A549 (cell line): ENCODE measurements at regions not wholly inside any gene's neighbourhood (a gene's known extent, or its start where the extent isn't known, plus 50 kb on each side); places are given as distances from the start of the nearest gene placed in this dataset.
A peak's percentile ranks its signal among the peaks of the same experiment; 100 is the strongest.

ENCODE experiments used
- ATAC-seq, 2 experiments: fragments of 200-7000 bp in 1 of 2; fragments of >200 bp in 1 of 2; cut with Nextera tagmentation in 1 of 2; cut with Tn5 transposase in 1 of 2; 3 replicates each; pipeline versions ENCODE4 v1.8.0 to v1.9.1; 2018 to 2020; ENCODE audit warnings: mild to moderate bottlenecking in 1 of 2, moderate library complexity in 1 of 2
- CTCF ChIA-PET: fragments of 300-600 bp; sonication (Branson Sonifier 250); formaldehyde crosslinking; extraction: SDS; loops from one replicate; lab custom pipeline; 2021; ENCODE audit warnings: antibody characterized with exemption, inconsistent platforms; lab: Yijun Ruan, JAX
- POLR2A ChIA-PET: fragments of 350-600 bp; formaldehyde crosslinking; extraction: SDS; loops from one replicate; lab custom pipeline; 2021; ENCODE audit warnings: antibody characterized with exemption, inconsistent platforms; lab: Yijun Ruan, JAX
- DNase-seq, 2 experiments: peaks; one replicate each; pipeline versions ENCODE4 v3.0.0 to v3.0.0-alpha.2; 2011 to 2016; ENCODE audit warnings: low read depth in 1 of 2, low spot score in 1 of 2
- FAIRE-seq: peaks from 2 replicates; lab custom pipeline; 2011; peaks lifted over from hg19 to GRCh38; lab: Jason Lieb, UNC
- H3K27ac ChIP-seq, 2 experiments: fragments of >200 bp; sonication (Bioruptor Twin); formaldehyde crosslinking; 3 replicates each; pipeline ENCODE4 v1.5.1; 2016 to 2017
- H3K4me1 ChIP-seq: fragments of >200 bp; sonication (Bioruptor Twin); formaldehyde crosslinking; 3 replicates; pipeline ENCODE4 v1.6.1; 2016
- H3K4me2 ChIP-seq: fragments of >200 bp; sonication (Bioruptor Twin); formaldehyde crosslinking; 3 replicates; pipeline ENCODE4 v1.6.1; 2016
- H3K4me3 ChIP-seq: fragments of >200 bp; sonication (Bioruptor Twin); formaldehyde crosslinking; 3 replicates; pipeline ENCODE4 v1.5.1; 2016
- H3K9me3 ChIP-seq: fragments of >200 bp; sonication (Bioruptor Twin); formaldehyde crosslinking; 3 replicates; pipeline ENCODE4 v1.6.1; 2016
- BCL3 ChIP-seq: fragments of >200 bp; sonication (Bioruptor Twin); formaldehyde crosslinking; IDR thresholded peaks from 3 replicates; pipeline ENCODE4 v1.6.1; 2016
- BHLHE40 ChIP-seq: IDR thresholded peaks from 2 replicates; pipeline ENCODE4 v1.6.1; 2012; ENCODE audit warnings: low read depth, low read length, inconsistent platforms
- EHF ChIP-seq: fragments of 250-450 bp; sonication (Bioruptor Pico); IDR thresholded peaks from 2 replicates; pipeline ENCODE4 v1.5.0; 2020; ENCODE audit warnings: mild to moderate bottlenecking
- ELK1 ChIP-seq: fragments of 150-350 bp; IDR thresholded peaks from 2 replicates; pipeline ENCODE4 v1.6.1; 2014; ENCODE audit warnings: low read depth, mild to moderate bottlenecking, low read length
- FOSB ChIP-seq: fragments of 250-450 bp; sonication (Bioruptor Pico); IDR thresholded peaks from 2 replicates; pipeline ENCODE4 v1.5.0; 2020; ENCODE audit warnings: mild to moderate bottlenecking, moderate library complexity
- FOSL2 ChIP-seq, 2 experiments: fragments of 450-650 bp in 1 of 2; fragments of >200 bp in 1 of 2; sonication (Bioruptor Twin) in 1 of 2; formaldehyde crosslinking; IDR thresholded peaks; 2 replicates each; pipeline versions ENCODE4 v1.5.0 to v1.6.1; 2016 to 2020; ENCODE audit warnings: mild to moderate bottlenecking in 1 of 2, moderate library complexity in 1 of 2
- HDAC2 ChIP-seq: fragments of 200-600 bp; sonication (generic); IDR thresholded peaks from 2 replicates; pipeline ENCODE4 v1.6.1; 2016
- HES2 ChIP-seq: fragments of >200 bp; sonication (Bioruptor Twin); formaldehyde crosslinking; IDR thresholded peaks from 2 replicates; pipeline ENCODE4 v1.6.1; 2016
- HOXA7 ChIP-seq: fragments of 250-450 bp; sonication (Bioruptor Pico); IDR thresholded peaks from 2 replicates; pipeline ENCODE4 v1.5.0; 2020; ENCODE audit warnings: mild to moderate bottlenecking, moderate library complexity
- HOXB5 ChIP-seq: fragments of 250-450 bp; sonication (Bioruptor Pico); IDR thresholded peaks from 2 replicates; pipeline ENCODE4 v1.5.0; 2020; ENCODE audit warnings: mild to moderate bottlenecking, moderate library complexity
- KDM5A ChIP-seq: fragments of 200-600 bp; sonication (generic); IDR thresholded peaks from 2 replicates; pipeline ENCODE4 v1.6.1; 2016; ENCODE audit warnings: antibody characterized with exemption, mild to moderate bottlenecking
- MAZ ChIP-seq: fragments of 150-350 bp; IDR thresholded peaks from 2 replicates; pipeline ENCODE4 v1.6.1; 2014; ENCODE audit warnings: antibody characterized with exemption, low read depth, low read length, borderline replicate concordance
- NFE2L2 ChIP-seq: fragments of 150-350 bp; conservative IDR thresholded peaks from 2 replicates; pipeline ENCODE4 v1.6.1; 2014; ENCODE audit warnings: low read length
- NPAS2 ChIP-seq: fragments of 250-450 bp; sonication (Bioruptor Pico); IDR thresholded peaks from 2 replicates; pipeline ENCODE4 v1.8.0; 2022; ENCODE audit warnings: mild to moderate bottlenecking, moderate library complexity, borderline replicate concordance
- NR3C1 ChIP-seq: fragments of >200 bp; sonication (Bioruptor Twin); formaldehyde crosslinking; IDR thresholded peaks from 3 replicates; pipeline ENCODE4 v1.6.1; 2017
- POLR2A ChIP-seq: IDR thresholded peaks from 2 replicates; pipeline ENCODE4 v1.6.1; 2012; ENCODE audit warnings: mild to moderate bottlenecking, low read length
- RAD21 ChIP-seq, 2 experiments: fragments of >200 bp in 1 of 2; sonication (Bioruptor Twin) in 1 of 2; formaldehyde crosslinking in 1 of 2; IDR thresholded peaks in 1 of 2; conservative IDR thresholded peaks in 1 of 2; 2 replicates in 1 of 2; 3 replicates in 1 of 2; pipeline ENCODE4 v1.6.1; 2012 to 2018; ENCODE audit warnings: inconsistent platforms in 1 of 2
- RARB ChIP-seq: fragments of 250-450 bp; sonication (Bioruptor Pico); IDR thresholded peaks from 2 replicates; pipeline ENCODE4 v1.8.0; 2021; ENCODE audit warnings: mild to moderate bottlenecking, moderate library complexity
- RCOR1 ChIP-seq: fragments of 150-350 bp; IDR thresholded peaks from 2 replicates; pipeline ENCODE4 v1.6.1; 2014; ENCODE audit warnings: antibody characterized with exemption, low read length, low read depth
- REST ChIP-seq: fragments of 200-600 bp; sonication (generic); IDR thresholded peaks from 2 replicates; pipeline ENCODE4 v1.6.1; 2016; ENCODE audit warnings: antibody characterized with exemption, mild to moderate bottlenecking, moderate library complexity
- RNF2 ChIP-seq: fragments of 200-600 bp; sonication (generic); IDR thresholded peaks from 2 replicates; pipeline ENCODE4 v1.6.1; 2016; ENCODE audit warnings: low read depth, mild to moderate bottlenecking, antibody characterized with exemption, moderate library complexity, borderline replicate concordance
- USF2 ChIP-seq: fragments of 450-650 bp; IDR thresholded peaks from 2 replicates; pipeline ENCODE4 v1.6.1; 2014; ENCODE audit warnings: antibody characterized with exemption
- ZFP36 ChIP-seq: fragments of 450-650 bp; IDR thresholded peaks from 2 replicates; pipeline ENCODE4 v1.6.1; 2014; ENCODE audit warnings: borderline replicate concordance; ENCODE audit not compliant: partially characterized antibody
- WGBS: methylation state at CpG from one replicate; pipeline ENCODE4 v1.1.6; 2017; ENCODE audit errors: missing lambda C conversion rate; 5-methylcytosine and 5-hydroxymethylcytosine counted together

- ATAC-seq (no peak), DNase-seq (no peak), FAIRE-seq (peak; percentile 94)
- Histone ChIP-seq H3K4me2 (no peak overlapping the region), H3K9me3 (no peaks in the 10 kb centered on the region), H3K27ac (no peak overlapping the region), H3K4me3 (no peak overlapping the region), H3K4me1 (no peaks in the 10 kb centered on the region)
- POLR2A ChIA-PET, result no interaction called here
- TF ChIP-seq BCL3 (no peak), HOXB5 (CRISPR knock-in tag) (no peak), KDM5A (no peak), ZFP36 (no peak), RCOR1 (no peak), EHF (CRISPR knock-in tag) (no peak), HES2 (no peak), HDAC2 (no peak), RNF2 (no peak), MAZ (no peak), RAD21 (conservative IDR thresholded peaks at IDR 0.05 in 1 of 2, IDR thresholded peaks at IDR 0.05 in 1 of 2) (no peak), USF2 (no peak), POLR2A (no peak)
- CTCF ChIA-PET, result no interaction called here
- 4% methylated on average over 1 of the region's 1 CpG for WGBS
These were observed 475.5 kb upstream of the FGF16 start for GRCh38 chrX:76971393-76972376.

- H3K4me3 ChIP-seq, result no peak overlapping the region
- no peak overlapping the region for H3K4me2 ChIP-seq
- DNase-seq, result no peak
- no peak overlapping the region for H3K27ac ChIP-seq
- POLR2A ChIA-PET, result no interaction called here
- TF ChIP-seq ZFP36 (no peak), BHLHE40 (no peak), NFE2L2 (no peak), BCL3 (no peak), ELK1 (no peak)
- no peak for ATAC-seq
- CTCF ChIA-PET, result no interaction called here
- WGBS, result 5% methylated on average over 2 of the region's 2 CpGs
- no peaks in the 10 kb centered on the region for H3K4me1 ChIP-seq
- peak; percentile 86 for FAIRE-seq
- H3K9me3 ChIP-seq, result no peaks in the 10 kb centered on the region
These were observed 469.7 kb upstream of the FGF16 start for GRCh38 chrX:76977452-76977851.

GRCh38 chrX:76987381-76987780 lies 459.8 kb upstream of the FGF16 start:
- FAIRE-seq, result no peak
- 0% methylated on average over 3 of the region's 4 CpGs for WGBS
- no peak overlapping the region for H3K4me3 ChIP-seq
- POLR2A ChIA-PET, result no interaction called here
- no peak for DNase-seq
- no peaks in the 10 kb centered on the region for H3K9me3 ChIP-seq
- H3K4me2 ChIP-seq, result no peak overlapping the region
- no peak for ATAC-seq
- H3K4me1 ChIP-seq, result no peaks in the 10 kb centered on the region
- no peak for TF ChIP-seq NR3C1
- TF ChIP-seq ZFP36, result no peak
- TF ChIP-seq RARB, result no peak
- no peak for TF ChIP-seq POLR2A
- TF ChIP-seq HOXA7 (CRISPR knock-in tag), result no peak
- TF ChIP-seq REST, result no peak
- no peak for TF ChIP-seq FOSB (CRISPR knock-in tag)
- TF ChIP-seq FOSL2 (IDR thresholded peaks at IDR 0.05), result no peak
- no peak for TF ChIP-seq FOSL2 (CRISPR knock-in tag; IDR thresholded peaks at IDR 0.05)
- no peak for TF ChIP-seq NPAS2 (CRISPR knock-in tag)
- no peak for TF ChIP-seq MAZ
- H3K27ac ChIP-seq, result no peak overlapping the region
- CTCF ChIA-PET, result no interaction called here
